Fibroblast of mammary gland (primary cell): ENCODE measurements at regions not wholly inside any gene's neighbourhood (a gene's known extent, or its start where the extent isn't known, plus 50 kb on each side); places are given as distances from the start of the nearest gene placed in this dataset.
"Not testable (repeated sequence)": the region's sequence is repeated elsewhere in the genome, so short reads cannot be mapped to it uniquely, and the experiment has no call there.

Experiments
- DNase-seq: peaks from one replicate; pipeline ENCODE4 v3.0.0-alpha.2; 2010; ENCODE audit warnings: low read depth
- H3K4me3 ChIP-seq: 2 replicates; pipeline ENCODE4 v1.5.1; 2011; ENCODE audit warnings: low read depth, mild to moderate bottlenecking, low read length, moderate library complexity; ENCODE audit not compliant: control insufficient read depth
- CTCF ChIP-seq: conservative IDR thresholded peaks from 2 replicates; pipeline ENCODE4 v1.5.1; 2011; ENCODE audit warnings: low read depth, low read length, inconsistent platforms; ENCODE audit not compliant: control insufficient read depth, insufficient read depth

DNA sequence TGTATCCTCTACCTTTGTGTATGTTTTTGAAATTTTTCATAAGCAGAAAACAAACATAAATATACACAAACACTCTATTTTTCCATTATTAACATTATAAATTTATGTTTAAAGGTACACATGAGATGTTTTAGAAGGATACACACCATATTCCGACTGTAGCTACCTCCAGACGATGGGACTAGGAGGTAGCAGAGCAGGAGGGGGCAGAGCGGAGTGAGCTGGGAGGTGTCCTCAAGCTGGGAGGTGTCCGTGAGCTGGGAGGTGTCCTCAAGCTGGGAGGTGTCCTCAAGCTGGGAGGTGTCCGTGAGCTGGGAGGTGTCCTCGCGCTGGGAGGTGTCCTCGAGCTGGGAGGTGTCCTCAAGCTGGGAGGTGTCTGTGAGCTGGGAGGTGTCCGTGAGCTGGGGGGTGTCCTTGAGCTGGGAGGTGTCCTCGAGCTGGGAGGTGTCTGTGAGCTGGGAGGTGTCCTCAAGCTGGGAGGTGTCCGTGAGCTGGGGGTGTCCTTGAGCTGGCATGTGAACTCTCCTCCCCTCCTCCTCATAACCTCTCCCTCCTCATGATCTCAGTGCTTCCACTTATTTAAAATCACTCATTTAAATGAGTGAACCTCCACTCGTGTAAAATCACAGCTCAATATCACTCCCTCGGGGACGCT, 346.9 kb upstream of the SFSWAP start:
- DNase-seq = no peak
- TF ChIP-seq CTCF = no peak
- no peak overlapping the region for H3K4me3 ChIP-seq

GRCh38 chr12:131364903-131365820, 345.7 kb upstream of the SFSWAP start:
- no peak for TF ChIP-seq CTCF
- H3K4me3 ChIP-seq = no peak overlapping the region
- DNase-seq = no peak

- no peak for TF ChIP-seq CTCF
- DNase-seq = no peak
- no peak overlapping the region for H3K4me3 ChIP-seq
Measured at GRCh38 chr12:131365821-131366260, 345.0 kb upstream of the SFSWAP start.

DNA sequence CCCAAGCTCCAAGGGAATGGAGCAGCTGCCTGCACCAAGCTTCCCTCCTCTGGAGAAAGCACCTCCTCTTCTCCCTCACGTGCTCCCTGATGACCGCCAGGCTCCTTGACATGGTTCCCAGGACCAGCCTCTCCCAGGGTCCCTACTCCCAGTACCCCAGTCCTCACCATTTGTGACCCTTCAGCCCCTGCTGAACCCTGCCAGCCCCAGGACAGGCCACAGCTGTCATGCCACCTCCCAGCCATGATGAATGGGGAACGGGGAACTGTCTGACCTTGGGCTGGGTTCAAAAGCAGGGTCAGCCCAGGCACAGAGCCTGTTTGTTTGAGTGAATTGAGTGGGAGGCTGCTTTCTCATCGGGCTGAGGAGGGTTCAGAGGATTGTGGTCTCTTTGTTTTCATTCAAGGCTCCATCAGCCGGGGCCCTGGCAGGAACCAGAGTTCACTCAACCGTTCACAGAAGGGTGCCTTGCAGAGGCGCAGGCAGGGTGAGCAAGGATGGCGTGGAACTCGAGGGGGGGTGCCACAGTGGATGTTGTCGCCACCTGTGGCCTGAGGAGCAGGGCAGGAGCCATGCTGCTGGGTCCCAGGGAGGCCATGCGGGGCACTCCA, 344.5 kb upstream of the SFSWAP start:
- DNase-seq = no peak
- H3K4me3 ChIP-seq = no peak overlapping the region
- no peak for TF ChIP-seq CTCF

GRCh38 chr12:131367067-131367982, 343.6 kb upstream of the SFSWAP start:
- not testable (repeated sequence) for H3K4me3 ChIP-seq, DNase-seq

GRCh38 chr12:131367983-131368667, 342.8 kb upstream of the SFSWAP start:
- TF ChIP-seq CTCF = no peak
- no peak for DNase-seq
- no peak overlapping the region for H3K4me3 ChIP-seq
